RWPE1 (cell line): ENCODE measurements at regions not wholly inside any gene's neighbourhood (a gene's known extent, or its start where the extent isn't known, plus 50 kb on each side); places are given as distances from the start of the nearest gene placed in this dataset.
"Not testable (repeated sequence)": the region's sequence is repeated elsewhere in the genome, so short reads cannot be mapped to it uniquely, and the experiment has no call there.

Experiments
- CTCF ChIA-PET: fragments of 350-600 bp; sonication (Branson Sonifier 250); formaldehyde crosslinking; extraction: SDS; loops from one replicate; lab custom pipeline; 2021; lab: Yijun Ruan, JAX
- POLR2A ChIA-PET: fragments of 400-600 bp; formaldehyde crosslinking; extraction: SDS; loops from one replicate; lab custom pipeline; 2020; ENCODE audit warnings: antibody characterized with exemption; ENCODE audit not compliant: low non-redundant PET; lab: Yijun Ruan, JAX
- DNase-seq: peaks from one replicate; pipeline ENCODE4 v3.0.0; 2012; ENCODE audit warnings: low spot score
- H3K27ac ChIP-seq: fragments of 450-650 bp; 2 replicates; pipeline ENCODE4 v1.5.1; 2017
- CTCF ChIP-seq: fragments of 450-650 bp; conservative IDR thresholded peaks from 2 replicates; pipeline ENCODE4 v1.5.1; 2017; ENCODE audit warnings: low read depth, mild to moderate bottlenecking

DNA sequence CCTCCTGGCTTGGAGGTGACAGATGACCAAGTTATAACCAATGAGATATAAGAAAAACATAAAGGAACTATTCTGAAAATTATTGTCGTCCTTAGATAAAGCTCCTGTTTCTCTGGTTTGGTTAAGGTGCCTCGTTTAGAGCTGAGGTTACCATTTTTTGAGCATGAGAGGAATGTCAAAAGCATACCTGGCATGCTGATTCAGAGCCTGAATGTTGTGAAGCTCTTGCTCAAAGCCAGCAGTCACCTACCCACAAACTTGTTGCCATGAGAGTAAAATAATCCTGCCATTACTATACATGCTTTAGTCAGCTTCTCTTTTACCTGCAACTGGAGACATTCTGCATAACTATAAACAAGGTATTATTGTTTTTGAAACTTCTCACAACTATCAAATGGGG lies 1116.2 kb downstream of the DIAPH3 start:
- ChIA-PET CTCF (no interaction called here), POLR2A (no interaction called here)
- no peak for TF ChIP-seq CTCF
- H3K27ac ChIP-seq = no peak overlapping the region
- no peak for DNase-seq

- DNase-seq = no peak
- TF ChIP-seq CTCF = no peak
- POLR2A ChIA-PET = no interaction called here
- H3K27ac ChIP-seq = no peak overlapping the region
- CTCF ChIA-PET = no interaction called here
These were observed 1102.1 kb downstream of the DIAPH3 start for GRCh38 chr13:59061621-59062020.

DNA sequence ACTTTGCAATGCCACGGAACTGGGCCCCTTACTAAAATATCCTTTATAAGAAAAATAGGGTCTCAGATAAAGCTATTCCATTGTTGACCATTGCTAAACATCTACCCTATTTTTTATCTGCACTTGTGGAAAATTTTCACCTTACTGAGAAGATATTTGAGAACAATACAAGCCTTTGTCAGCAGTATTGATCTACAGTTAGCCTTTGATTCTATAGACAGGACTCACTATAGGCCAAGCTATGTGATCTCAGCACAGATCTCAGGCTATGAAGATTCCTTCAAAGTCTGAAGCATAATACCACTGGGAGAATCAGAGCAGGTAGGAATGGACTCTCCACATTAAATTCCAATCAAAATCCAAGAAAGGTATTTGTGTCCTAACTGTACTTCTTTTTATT lies 1099.7 kb downstream of the DIAPH3 start:
- ChIA-PET POLR2A (no interaction called here), CTCF (no interaction called here)
- no peak overlapping the region for H3K27ac ChIP-seq
- TF ChIP-seq CTCF = no peak
- no peak for DNase-seq

GRCh38 chr13:59076386-59076785 lies 1087.3 kb downstream of the DIAPH3 start:
- CTCF ChIA-PET, H3K27ac ChIP-seq, POLR2A ChIA-PET, DNase-seq: not testable (repeated sequence)

- CTCF ChIA-PET = no interaction called here
- POLR2A ChIA-PET = no interaction called here
- no peak for DNase-seq
- TF ChIP-seq CTCF = no peak
- no peak overlapping the region for H3K27ac ChIP-seq
These were observed 1077.6 kb downstream of the DIAPH3 start for GRCh38 chr13:59086147-59086546.

GRCh38 chr13:59088716-59089115 lies 1075.0 kb downstream of the DIAPH3 start:
- no peak overlapping the region for H3K27ac ChIP-seq
- CTCF ChIA-PET = no interaction called here
- no peak for DNase-seq
- TF ChIP-seq CTCF = no peak
- POLR2A ChIA-PET = no interaction called here

- DNase-seq = peak; percentile 18
- no peak overlapping the region for H3K27ac ChIP-seq
- no peak for TF ChIP-seq CTCF
- ChIA-PET CTCF (interaction anchor here (0.5 kb wide), 1 partner anchor 1327 kb away, joined by 3 read pairs; no protein-coding TSS in a partner anchor), POLR2A (no interaction called here)
These were observed 1069.5 kb downstream of the DIAPH3 start for GRCh38 chr13:59094181-59094580.
